Coronary artery (tissue), 2 donors: ENCODE measurements at regions not wholly inside any gene's neighbourhood (a gene's known extent, or its start where the extent isn't known, plus 50 kb on each side); places are given as distances from the start of the nearest gene placed in this dataset.

Source experiments
- DNase-seq: peaks from one replicate; pipeline ENCODE4 v3.0.0-alpha.2; 2017; ENCODE audit warnings: low spot score
- H3K27ac ChIP-seq, 2 donors: fragments of 200-600 bp; sonication (generic); one replicate each; pipeline ENCODE4 v1.5.1; 2016 to 2019
- H3K4me3 ChIP-seq: fragments of 200-600 bp; sonication (generic); 2 replicates; pipeline ENCODE4 v1.5.1; 2016; ENCODE audit warnings: mild to moderate bottlenecking, moderate library complexity
- CTCF ChIP-seq: fragments of 200-600 bp; sonication (generic); IDR thresholded peaks from one replicate; pipeline ENCODE4 v1.5.1; 2019; ENCODE audit warnings: antibody characterized with exemption

GRCh38 chr13:107834717-107835116 lies 380.6 kb downstream of the LIG4 start:
- no peak overlapping the region for H3K27ac ChIP-seq
- no peak overlapping the region for H3K4me3 ChIP-seq
- DNase-seq, result no peak
- no peak for TF ChIP-seq CTCF

GRCh38 chr13:107834281-107834680 lies 381.1 kb downstream of the LIG4 start:
- no peak overlapping the region for H3K27ac ChIP-seq
- H3K4me3 ChIP-seq, result no peak overlapping the region
- TF ChIP-seq CTCF, result no peak
- no peak for DNase-seq

- TF ChIP-seq CTCF, result no peak
- Histone ChIP-seq H3K4me3 (no peak overlapping the region), H3K27ac (no peak overlapping the region)
- DNase-seq, result no peak
Observed at GRCh38 chr13:107832500-107833100, 382.7 kb downstream of the LIG4 start.

- no peak overlapping the region for H3K27ac ChIP-seq
- TF ChIP-seq CTCF, result no peak
- H3K4me3 ChIP-seq, result no peak overlapping the region
- no peak for DNase-seq
Observed at GRCh38 chr13:107830804-107831203, 384.5 kb downstream of the LIG4 start.

- no peak for DNase-seq
- no peak overlapping the region for H3K27ac ChIP-seq
- no peak overlapping the region for H3K4me3 ChIP-seq
- TF ChIP-seq CTCF, result no peak
Observed at GRCh38 chr13:107827840-107828549, 387.3 kb downstream of the LIG4 start.

GRCh38 chr13:107824635-107825034 lies 390.7 kb downstream of the LIG4 start:
- Histone ChIP-seq H3K4me3 (no peak overlapping the region), H3K27ac (no peak overlapping the region)
- no peak for TF ChIP-seq CTCF
- DNase-seq, result no peak

GRCh38 chr13:107822006-107822405 lies 393.3 kb downstream of the LIG4 start:
- Histone ChIP-seq H3K27ac (no peak overlapping the region), H3K4me3 (no peak overlapping the region)
- TF ChIP-seq CTCF, result no peak
- DNase-seq, result no peak
